ENCODE measurements at regions not wholly inside any gene's neighbourhood (a gene's known extent, or its start where the extent isn't known, plus 50 kb on each side); places are given as distances from the start of the nearest gene placed in this dataset.

GRCh38 chr3:127067116-127067910 is 84.4 kb downstream of the PLXNA1 start:
- no peak overlapping the region for H3K9ac ChIP-seq (ENCODE audit: low read length)
- TF ChIP-seq, protein P1, sequence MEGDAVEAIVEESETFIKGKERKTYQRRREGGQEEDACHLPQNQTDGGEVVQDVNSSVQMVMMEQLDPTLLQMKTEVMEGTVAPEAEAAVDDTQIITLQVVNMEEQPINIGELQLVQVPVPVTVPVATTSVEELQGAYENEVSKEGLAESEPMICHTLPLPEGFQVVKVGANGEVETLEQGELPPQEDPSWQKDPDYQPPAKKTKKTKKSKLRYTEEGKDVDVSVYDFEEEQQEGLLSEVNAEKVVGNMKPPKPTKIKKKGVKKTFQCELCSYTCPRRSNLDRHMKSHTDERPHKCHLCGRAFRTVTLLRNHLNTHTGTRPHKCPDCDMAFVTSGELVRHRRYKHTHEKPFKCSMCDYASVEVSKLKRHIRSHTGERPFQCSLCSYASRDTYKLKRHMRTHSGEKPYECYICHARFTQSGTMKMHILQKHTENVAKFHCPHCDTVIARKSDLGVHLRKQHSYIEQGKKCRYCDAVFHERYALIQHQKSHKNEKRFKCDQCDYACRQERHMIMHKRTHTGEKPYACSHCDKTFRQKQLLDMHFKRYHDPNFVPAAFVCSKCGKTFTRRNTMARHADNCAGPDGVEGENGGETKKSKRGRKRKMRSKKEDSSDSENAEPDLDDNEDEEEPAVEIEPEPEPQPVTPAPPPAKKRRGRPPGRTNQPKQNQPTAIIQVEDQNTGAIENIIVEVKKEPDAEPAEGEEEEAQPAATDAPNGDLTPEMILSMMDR (IDR thresholded peaks at IDR 0.05; ENCODE audit: insufficient read depth, low read depth, low read length), result no peak
- TF ChIP-seq EZH2 (IDR thresholded peaks at IDR 0.05; ENCODE audit: insufficient read depth, low read length), result no peak
- H3K27ac Mint-ChIP-seq (ENCODE audit: unreplicated experiment), result no peak overlapping the region
- H3K4me3 ChIP-seq (ENCODE audit: insufficient read depth, low read depth, low read length), result no peak overlapping the region
- no peaks in the 10 kb centered on the region for H3K4me1 ChIP-seq (ENCODE audit: insufficient read depth, low read length)
- H4K20me1 ChIP-seq (ENCODE audit: insufficient read depth, low read length), result no peaks in the 10 kb centered on the region
- no peaks in the 10 kb centered on the region for H3K36me3 ChIP-seq (ENCODE audit: insufficient read depth, low read length)
- no peak overlapping the region for H2AFZ ChIP-seq (ENCODE audit: low read depth, low read length)
- H3K27ac ChIP-seq (ENCODE audit: low read depth, low read length), result no peak overlapping the region
- H3K9me3 Mint-ChIP-seq (ENCODE audit: unreplicated experiment), result no peaks in the 10 kb centered on the region
- H3K9me3 ChIP-seq (ENCODE audit: insufficient read depth, low read depth, low read length), result no peaks in the 10 kb centered on the region
- peaks cover 42% of the 10 kb centered on the region for H3K27me3 Mint-ChIP-seq (ENCODE audit: low read depth, unreplicated experiment)
- no peak for DNase-seq (ENCODE audit: low read depth)
- no peaks in the 10 kb centered on the region for H3K79me2 ChIP-seq (ENCODE audit: insufficient read depth, low read length)
- H3K4me3 Mint-ChIP-seq (ENCODE audit: unreplicated experiment), result no peak overlapping the region
- no peak for FAIRE-seq
- no peak overlapping the region for H3K4me2 ChIP-seq (ENCODE audit: low read length)
- H3K4me1 Mint-ChIP-seq (ENCODE audit: low read depth, unreplicated experiment), result peaks cover 5% of the 10 kb centered on the region
- no peaks in the 10 kb centered on the region for H3K36me3 Mint-ChIP-seq (ENCODE audit: low read depth, unreplicated experiment)
- H3K27me3 ChIP-seq (ENCODE audit: insufficient read depth, low read length), result no peaks in the 10 kb centered on the region

DNA sequence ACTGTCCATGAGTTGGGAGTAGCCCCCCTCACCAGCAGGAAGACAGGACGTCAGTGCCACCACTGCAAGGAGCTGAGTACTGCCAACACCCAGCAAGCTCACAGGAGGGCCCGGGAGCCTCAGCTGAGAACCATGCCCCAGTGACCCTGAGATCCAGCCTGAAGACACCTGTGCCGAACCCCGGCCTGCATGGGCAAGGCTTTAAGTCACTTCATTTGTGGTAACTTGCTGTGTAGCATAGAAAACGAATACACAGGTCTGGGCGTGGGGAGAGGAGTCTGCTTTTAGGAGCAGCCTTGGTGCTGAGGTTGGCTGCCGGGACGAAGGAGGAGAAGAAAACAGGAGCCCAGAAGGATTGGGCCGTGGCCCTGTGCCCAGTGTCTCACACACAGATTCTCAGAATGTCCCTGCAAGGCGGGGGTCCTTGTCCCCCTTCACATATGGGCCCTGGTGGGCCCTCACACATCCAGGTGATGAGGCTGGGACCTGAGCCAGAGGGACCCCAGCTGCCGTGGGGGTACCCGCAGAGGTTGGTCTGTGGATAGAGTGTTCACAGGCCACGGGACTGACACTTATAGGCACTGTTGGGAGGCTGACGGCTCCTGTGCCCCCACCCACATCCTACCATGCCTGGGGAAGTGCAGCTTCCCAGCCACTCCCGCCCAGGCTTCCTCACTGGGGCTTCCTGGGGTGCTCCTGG is 85.3 kb downstream of the PLXNA1 start:
- H3K4me3 Mint-ChIP-seq (ENCODE audit: unreplicated experiment), result no peak overlapping the region
- no peak overlapping the region for H2AFZ ChIP-seq (ENCODE audit: low read depth, low read length)
- H3K9ac ChIP-seq (ENCODE audit: low read length), result no peak overlapping the region
- no peak for FAIRE-seq
- no peak overlapping the region for H3K27ac ChIP-seq (ENCODE audit: low read depth, low read length)
- H3K9me3 Mint-ChIP-seq (ENCODE audit: unreplicated experiment), result no peaks in the 10 kb centered on the region
- no peak overlapping the region for H3K4me2 ChIP-seq (ENCODE audit: low read length)
- no peaks in the 10 kb centered on the region for H3K36me3 ChIP-seq (ENCODE audit: insufficient read depth, low read length)
- TF ChIP-seq EZH2 (IDR thresholded peaks at IDR 0.05; ENCODE audit: insufficient read depth, low read length), result no peak
- TF ChIP-seq, protein P1 (IDR thresholded peaks at IDR 0.05; ENCODE audit: insufficient read depth, low read depth, low read length), result no peak
- no peaks in the 10 kb centered on the region for H3K36me3 Mint-ChIP-seq (ENCODE audit: low read depth, unreplicated experiment)
- no peaks in the 10 kb centered on the region for H3K27me3 ChIP-seq (ENCODE audit: insufficient read depth, low read length)
- H3K4me3 ChIP-seq (ENCODE audit: insufficient read depth, low read depth, low read length), result no peak overlapping the region
- no peaks in the 10 kb centered on the region for H3K4me1 ChIP-seq (ENCODE audit: insufficient read depth, low read length)
- H3K27me3 Mint-ChIP-seq (ENCODE audit: low read depth, unreplicated experiment), result peaks cover 43% of the 10 kb centered on the region
- H3K9me3 ChIP-seq (ENCODE audit: insufficient read depth, low read depth, low read length), result no peaks in the 10 kb centered on the region
- no peak for DNase-seq (ENCODE audit: low read depth)
- H3K27ac Mint-ChIP-seq (ENCODE audit: unreplicated experiment), result no peak overlapping the region
- H4K20me1 ChIP-seq (ENCODE audit: insufficient read depth, low read length), result no peaks in the 10 kb centered on the region
- H3K79me2 ChIP-seq (ENCODE audit: insufficient read depth, low read length), result no peaks in the 10 kb centered on the region
- H3K4me1 Mint-ChIP-seq (ENCODE audit: low read depth, unreplicated experiment), result peaks cover 5% of the 10 kb centered on the region

DNA sequence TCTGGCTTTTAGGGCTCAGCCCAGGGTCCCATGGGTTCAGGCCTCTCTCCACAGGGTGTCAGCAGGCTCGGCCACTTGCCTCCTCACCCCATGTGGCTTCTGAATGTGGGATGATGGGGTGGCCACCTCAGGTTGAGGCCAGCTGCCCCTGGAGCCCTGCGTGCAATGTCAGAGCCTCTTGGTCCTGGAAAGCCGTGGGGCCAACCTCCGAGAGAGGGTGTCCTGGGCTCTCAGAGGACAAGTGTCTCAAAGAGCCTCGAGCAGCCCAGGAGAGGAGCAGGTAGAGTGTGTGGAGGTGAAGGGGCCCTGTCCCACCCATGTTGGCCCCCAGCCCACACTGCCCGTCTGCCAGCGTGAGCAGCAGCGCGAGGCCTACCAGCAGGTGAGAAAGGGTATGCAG is 86.0 kb downstream of the PLXNA1 start:
- no peaks in the 10 kb centered on the region for H3K36me3 Mint-ChIP-seq (ENCODE audit: low read depth, unreplicated experiment)
- peaks cover 6% of the 10 kb centered on the region for H3K4me1 Mint-ChIP-seq (ENCODE audit: low read depth, unreplicated experiment)
- peaks cover 43% of the 10 kb centered on the region for H3K27me3 Mint-ChIP-seq (ENCODE audit: low read depth, unreplicated experiment)
- H3K9me3 ChIP-seq (ENCODE audit: insufficient read depth, low read depth, low read length), result no peaks in the 10 kb centered on the region
- no peak overlapping the region for H3K4me3 ChIP-seq (ENCODE audit: insufficient read depth, low read depth, low read length)
- no peaks in the 10 kb centered on the region for H3K4me1 ChIP-seq (ENCODE audit: insufficient read depth, low read length)
- no peak for TF ChIP-seq EZH2 (IDR thresholded peaks at IDR 0.05; ENCODE audit: insufficient read depth, low read length)
- TF ChIP-seq, protein P1 (IDR thresholded peaks at IDR 0.05; ENCODE audit: insufficient read depth, low read depth, low read length), result no peak
- H3K9ac ChIP-seq (ENCODE audit: low read length), result no peak overlapping the region
- FAIRE-seq (no peak), DNase-seq (ENCODE audit: low read depth) (no peak)
- no peaks in the 10 kb centered on the region for H3K9me3 Mint-ChIP-seq (ENCODE audit: unreplicated experiment)
- H4K20me1 ChIP-seq (ENCODE audit: insufficient read depth, low read length), result no peaks in the 10 kb centered on the region
- no peak overlapping the region for H3K27ac ChIP-seq (ENCODE audit: low read depth, low read length)
- H3K4me3 Mint-ChIP-seq (ENCODE audit: unreplicated experiment), result no peak overlapping the region
- H2AFZ ChIP-seq (ENCODE audit: low read depth, low read length), result no peak overlapping the region
- no peak overlapping the region for H3K4me2 ChIP-seq (ENCODE audit: low read length)
- no peaks in the 10 kb centered on the region for H3K36me3 ChIP-seq (ENCODE audit: insufficient read depth, low read length)
- no peak overlapping the region for H3K27ac Mint-ChIP-seq (ENCODE audit: unreplicated experiment)
- no peaks in the 10 kb centered on the region for H3K79me2 ChIP-seq (ENCODE audit: insufficient read depth, low read length)
- H3K27me3 ChIP-seq (ENCODE audit: insufficient read depth, low read length), result no peaks in the 10 kb centered on the region

Data from astrocyte (in vitro differentiated cells and primary cell).